Left kidney (tissue), 1 donor: ENCODE measurements at regions not wholly inside any gene's neighbourhood (a gene's known extent, or its start where the extent isn't known, plus 50 kb on each side); places are given as distances from the start of the nearest gene placed in this dataset.
A peak's percentile ranks its signal among the peaks of the same experiment; 100 is the strongest.
"Not testable (repeated sequence)": the region's sequence is repeated elsewhere in the genome, so short reads cannot be mapped to it uniquely, and the experiment has no call there.

ENCODE experiments used
- DNase-seq: peaks from one replicate; pipeline ENCODE4 v3.0.0-alpha.2; 2013

DNA sequence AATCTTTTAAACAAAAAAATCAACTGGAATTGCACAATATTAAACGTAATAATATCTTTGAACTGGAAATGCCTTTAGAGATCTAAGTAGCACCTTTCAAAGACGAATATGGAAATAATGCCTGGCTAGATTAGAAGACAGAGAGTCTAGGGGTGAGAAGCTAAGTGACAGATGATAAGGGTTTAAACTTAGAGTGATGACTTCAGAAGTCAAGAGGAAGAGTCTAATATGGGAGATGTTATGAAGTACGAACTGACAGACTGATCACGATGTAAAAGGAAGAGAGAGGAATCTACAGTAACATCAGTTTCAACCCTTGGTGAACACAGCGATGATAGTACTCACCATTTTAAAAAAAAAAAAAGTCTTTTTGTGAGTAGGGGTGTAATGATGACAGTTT is 57.9 kb downstream of the HINT1 start:
- DNase-seq: no peak

- DNase-seq: no peak
Observed at GRCh38 chr5:131104169-131104808, 60.8 kb downstream of the HINT1 start.

DNA sequence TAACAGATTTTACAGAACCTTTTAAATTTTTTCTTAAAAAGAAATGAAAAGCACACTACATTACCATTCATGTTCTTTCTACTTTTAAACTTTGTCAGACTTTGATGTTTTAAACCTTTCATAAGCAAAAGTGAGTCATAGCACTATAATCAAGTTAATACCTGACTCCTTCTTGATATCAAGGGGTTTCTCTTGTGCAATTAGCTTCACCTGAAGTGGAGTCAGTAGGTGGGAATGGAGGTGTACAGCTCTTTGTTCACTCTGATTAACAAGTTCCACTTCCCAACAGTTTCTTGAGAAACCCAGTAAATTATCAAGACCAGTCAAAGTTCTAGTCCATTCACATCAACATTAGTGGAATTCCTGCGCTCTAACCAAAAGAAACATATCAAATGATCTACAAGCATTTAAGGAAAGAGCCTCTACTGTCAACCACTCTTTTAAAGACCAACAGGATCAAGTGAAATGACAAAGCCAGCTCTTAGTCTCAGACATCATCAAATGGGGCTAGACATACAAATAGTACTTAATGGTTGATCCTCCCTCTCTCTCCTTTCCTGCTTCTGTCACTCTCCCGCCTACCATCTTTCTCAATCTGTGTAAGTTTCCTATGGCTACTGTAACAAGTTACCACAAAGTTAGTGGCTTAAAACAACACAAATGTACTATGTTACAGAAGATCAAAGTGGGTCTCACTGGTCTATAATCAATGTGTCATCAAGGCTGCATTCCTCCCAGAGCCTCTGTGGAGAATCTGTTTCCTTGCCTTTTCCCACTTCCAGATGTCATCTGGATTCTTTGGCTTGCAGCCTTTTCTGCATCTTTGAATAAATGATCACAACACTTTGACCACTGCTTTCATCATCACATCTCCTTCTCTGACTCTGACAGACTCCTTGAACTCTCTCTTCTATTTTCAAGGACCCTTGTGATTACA is 68.0 kb downstream of the HINT1 start:
- DNase-seq: no peak

DNA sequence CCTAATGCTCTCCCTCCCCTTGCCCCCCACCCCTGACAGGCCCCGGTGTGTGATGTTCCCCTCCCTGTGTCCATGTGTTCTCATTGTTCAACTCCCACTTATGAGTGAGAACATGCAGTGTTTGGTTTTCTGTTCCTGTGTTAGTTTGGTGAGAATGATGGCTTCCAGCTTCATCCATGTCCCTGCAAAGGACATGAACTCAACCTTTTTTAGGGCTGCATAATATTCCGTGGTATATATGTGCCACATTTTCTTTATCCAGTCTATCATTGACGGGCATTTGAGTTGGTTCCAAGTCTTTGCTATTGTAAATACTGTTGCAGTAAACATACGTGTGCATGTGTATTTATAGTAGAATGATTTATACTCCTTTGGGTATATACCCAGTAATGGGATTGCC is 69.5 kb downstream of the HINT1 start:
- not testable (repeated sequence) for DNase-seq

- DNase-seq: no peak
Observed at GRCh38 chr5:131084436-131084835, 80.6 kb downstream of the HINT1 start.

DNA sequence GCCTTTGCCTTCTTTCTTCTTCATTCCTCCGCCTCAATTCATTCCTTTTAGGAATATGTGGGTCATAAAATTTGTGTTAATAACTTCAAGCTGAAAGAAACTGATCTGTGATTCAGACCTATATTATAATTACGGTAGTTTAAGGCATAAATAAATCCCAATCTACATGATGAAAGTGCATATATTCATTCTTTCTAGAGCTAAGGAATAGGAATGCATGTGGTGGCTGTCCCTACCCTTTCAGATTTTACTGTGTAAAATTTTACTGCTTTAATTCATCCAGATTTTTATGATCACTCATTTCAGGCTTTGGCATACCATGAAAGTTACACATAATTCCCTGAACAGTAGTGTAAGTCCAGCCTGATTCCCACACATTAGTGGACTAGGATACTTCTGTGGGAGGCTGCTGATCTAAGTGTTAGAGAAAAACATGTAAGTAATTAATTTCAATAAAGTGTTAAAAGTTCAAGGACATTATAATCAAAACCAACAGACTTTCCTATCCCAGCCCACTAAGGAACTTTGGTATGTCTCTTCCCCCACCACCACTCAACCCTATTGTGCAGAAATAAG is 83.1 kb downstream of the HINT1 start:
- no peak for DNase-seq

- DNase-seq: no peak
Observed at GRCh38 chr5:131081374-131081773, 83.7 kb downstream of the HINT1 start.

GRCh38 chr5:131079232-131079631 is 85.8 kb downstream of the HINT1 start:
- DNase-seq: no peak

- peak; percentile 4 for DNase-seq
Observed at GRCh38 chr5:131068893-131069643, 96.0 kb downstream of the HINT1 start.

DNA sequence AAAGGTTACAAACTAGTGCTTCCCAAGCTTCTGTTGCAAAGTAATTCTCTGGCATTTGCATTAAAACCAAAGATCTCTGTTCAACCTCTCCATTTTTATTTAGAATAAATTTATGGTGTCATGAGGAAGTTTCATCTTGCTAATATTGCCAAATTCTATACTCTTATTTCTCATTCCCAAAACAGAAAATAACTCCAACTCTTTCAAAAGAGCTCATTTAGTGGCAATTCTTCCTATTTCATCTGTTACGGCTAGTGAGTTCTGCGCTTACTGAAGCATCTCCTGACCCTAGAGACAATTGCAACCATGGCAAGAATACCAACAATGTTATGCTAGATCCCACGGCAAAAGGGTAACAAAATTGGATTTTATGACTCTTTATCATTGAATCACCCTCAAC is 97.0 kb downstream of the HINT1 start:
- no peak for DNase-seq

GRCh38 chr5:131067636-131068035 is 97.4 kb downstream of the HINT1 start:
- no peak for DNase-seq

GRCh38 chr5:131064669-131065371 is 100.2 kb downstream of the HINT1 start:
- DNase-seq: no peak

GRCh38 chr5:131042021-131042789 is 122.9 kb downstream of the HINT1 start:
- DNase-seq: no peak

- no peak for DNase-seq
Observed at GRCh38 chr5:131023498-131023865, 141.6 kb downstream of the HINT1 start.

GRCh38 chr5:131022811-131023497 is 142.1 kb downstream of the HINT1 start:
- no peak for DNase-seq

GRCh38 chr5:131021646-131022045 is 143.4 kb downstream of the HINT1 start:
- no peak for DNase-seq

- no peak for DNase-seq
Observed at GRCh38 chr5:131019601-131020315, 145.3 kb downstream of the HINT1 start.

DNA sequence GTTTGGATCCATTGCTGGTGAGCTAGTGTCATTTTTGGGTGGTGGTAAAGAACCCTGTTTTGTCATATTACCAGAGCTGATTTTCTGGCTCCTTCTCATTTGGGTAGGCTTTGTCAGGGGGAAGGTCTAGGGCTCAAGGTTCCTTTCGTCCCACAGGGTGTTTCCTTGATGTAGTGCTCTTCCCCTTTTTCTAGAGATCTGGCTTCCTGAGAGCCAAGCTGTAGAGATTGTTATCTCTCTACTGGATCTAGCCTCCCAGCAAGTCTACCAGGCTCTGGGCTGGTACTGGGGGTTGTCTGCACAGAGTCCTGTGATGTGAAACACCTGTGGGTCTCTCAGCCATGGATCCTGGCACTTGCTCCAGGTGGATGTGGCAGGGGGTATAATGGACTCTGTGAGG is 145.9 kb downstream of the HINT1 start:
- DNase-seq: no peak

DNA sequence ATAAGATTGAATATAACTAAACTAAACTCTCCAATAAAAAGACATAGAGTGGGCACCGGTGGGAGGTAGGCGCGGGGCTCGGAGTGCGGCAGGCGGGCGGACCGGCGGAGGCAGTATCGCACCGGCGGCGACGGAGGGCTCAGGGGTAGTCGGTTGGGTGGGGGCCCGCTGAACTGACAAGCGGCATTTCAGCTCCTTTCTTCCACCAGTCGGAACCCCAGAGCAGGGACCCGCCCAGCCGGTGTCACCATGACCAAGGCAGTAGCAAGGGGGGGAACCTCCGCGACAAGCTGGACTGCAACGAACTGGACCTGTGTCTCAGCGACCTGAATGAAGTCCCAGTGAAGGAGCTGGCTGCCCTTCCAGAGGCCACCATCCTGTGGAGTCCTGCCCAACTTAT is 156.7 kb downstream of the HINT1 start:
- no peak for DNase-seq
